GDM1 (cell line): ENCODE measurements at regions not wholly inside any gene's neighbourhood (a gene's known extent, or its start where the extent isn't known, plus 50 kb on each side); places are given as distances from the start of the nearest gene placed in this dataset.

ENCODE experiments used
- DNase-seq: peaks from one replicate; lab custom pipeline; 2025; lab: John Stamatoyannopoulos, UW

- DNase-seq, result no peak
These were observed 405.5 kb downstream of the KIF4B start for GRCh38 chr5:155418960-155419579.

GRCh38 chr5:155430192-155430591, 416.6 kb downstream of the KIF4B start:
- no peak for DNase-seq

- no peak for DNase-seq
These were observed 420.7 kb downstream of the KIF4B start for GRCh38 chr5:155434267-155434666.

GRCh38 chr5:155434681-155435080, 421.1 kb downstream of the KIF4B start:
- DNase-seq, result no peak

GRCh38 chr5:155441849-155442248, 428.3 kb downstream of the KIF4B start:
- no peak for DNase-seq

GRCh38 chr5:155451106-155451505, 437.6 kb downstream of the KIF4B start:
- DNase-seq, result no peak

- DNase-seq, result no peak
These were observed 442.4 kb downstream of the KIF4B start for GRCh38 chr5:155455791-155456514.

- no peak for DNase-seq
These were observed 446.4 kb downstream of the KIF4B start for GRCh38 chr5:155459889-155460500.

GRCh38 chr5:155460501-155460931, 447.0 kb downstream of the KIF4B start:
- no peak for DNase-seq

- no peak for DNase-seq
These were observed 447.7 kb downstream of the KIF4B start for GRCh38 chr5:155461304-155461703.

GRCh38 chr5:155466851-155467250, 453.3 kb downstream of the KIF4B start:
- DNase-seq, result no peak

GRCh38 chr5:155471027-155471426, 457.5 kb downstream of the KIF4B start:
- no peak for DNase-seq

GRCh38 chr5:155472780-155473179, 459.2 kb downstream of the KIF4B start:
- DNase-seq, result no peak

- DNase-seq, result no peak
These were observed 461.8 kb downstream of the KIF4B start for GRCh38 chr5:155475318-155475717.

GRCh38 chr5:155480731-155481131, 467.2 kb downstream of the KIF4B start:
- DNase-seq, result no peak

GRCh38 chr5:155481182-155481581, 467.6 kb downstream of the KIF4B start:
- no peak for DNase-seq

GRCh38 chr5:155482428-155482827, 468.9 kb downstream of the KIF4B start:
- no peak for DNase-seq

- DNase-seq, result no peak
These were observed 471.8 kb downstream of the KIF4B start for GRCh38 chr5:155485386-155485785.

GRCh38 chr5:155489949-155490348, 476.4 kb downstream of the KIF4B start:
- no peak for DNase-seq

- no peak for DNase-seq
These were observed 478.6 kb downstream of the KIF4B start for GRCh38 chr5:155492191-155492590.

- DNase-seq, result no peak
These were observed 491.1 kb downstream of the KIF4B start for GRCh38 chr5:155504606-155505005.

GRCh38 chr5:155507363-155507762, 493.8 kb downstream of the KIF4B start:
- no peak for DNase-seq

- DNase-seq, result no peak
These were observed 495.1 kb downstream of the KIF4B start for GRCh38 chr5:155508673-155509072.
